ENCODE measurements at regions not wholly inside any gene's neighbourhood (a gene's known extent, or its start where the extent isn't known, plus 50 kb on each side); places are given as distances from the start of the nearest gene placed in this dataset.

DNA sequence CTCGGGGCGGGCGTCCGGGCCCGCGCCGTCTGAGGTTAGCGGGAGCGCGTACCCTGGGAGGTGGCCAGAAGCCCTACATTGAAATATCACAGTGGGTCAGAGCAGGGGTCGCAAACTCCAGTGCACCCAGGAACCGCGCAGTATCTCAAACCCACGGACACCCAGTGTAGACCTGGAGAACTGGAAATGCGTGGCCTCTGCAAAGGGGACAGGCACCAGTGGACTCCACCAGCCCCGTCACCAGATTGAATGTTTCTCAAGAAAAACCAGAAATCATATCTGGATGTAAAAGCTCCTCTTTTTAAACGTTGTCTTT, 117.6 kb upstream of the SMIM23 start:
- Mint-ChIP-seq H3K36me3 (no peaks in the 10 kb centered on the region), H3K27me3 (ENCODE audit: low read depth) (no peaks in the 10 kb centered on the region), H3K4me3 (no peak overlapping the region), H3K9me3 (no peaks in the 10 kb centered on the region), H3K27ac (no peak overlapping the region), H3K4me1 (peaks cover 18% of the 10 kb centered on the region)
- ATAC-seq (no peak), DNase-seq (ENCODE audit: low spot score) (no peak)
- ChIA-PET CTCF (interaction anchor here (0.9 to 3.5 kb wide), 4 partner anchors 13 to 249 kb away, joined by 3 to 10 read pairs (median 6); partner anchors contain the start of gene FGF18), POLR2A (no interaction called here)
- TF ChIP-seq ELF4 (CRISPR knock-in tag; IDR thresholded peaks at IDR 0.05; ENCODE audit: low read depth) (no peak), IRF2 (CRISPR knock-in tag; IDR thresholded peaks at IDR 0.05; ENCODE audit: borderline replicate concordance, low read depth) (no peak), NR3C1 (CRISPR knock-in tag; conservative IDR thresholded peaks at IDR 0.05; ENCODE audit: low read depth) (no peak)
- TF ChIP-seq, protein P1, sequence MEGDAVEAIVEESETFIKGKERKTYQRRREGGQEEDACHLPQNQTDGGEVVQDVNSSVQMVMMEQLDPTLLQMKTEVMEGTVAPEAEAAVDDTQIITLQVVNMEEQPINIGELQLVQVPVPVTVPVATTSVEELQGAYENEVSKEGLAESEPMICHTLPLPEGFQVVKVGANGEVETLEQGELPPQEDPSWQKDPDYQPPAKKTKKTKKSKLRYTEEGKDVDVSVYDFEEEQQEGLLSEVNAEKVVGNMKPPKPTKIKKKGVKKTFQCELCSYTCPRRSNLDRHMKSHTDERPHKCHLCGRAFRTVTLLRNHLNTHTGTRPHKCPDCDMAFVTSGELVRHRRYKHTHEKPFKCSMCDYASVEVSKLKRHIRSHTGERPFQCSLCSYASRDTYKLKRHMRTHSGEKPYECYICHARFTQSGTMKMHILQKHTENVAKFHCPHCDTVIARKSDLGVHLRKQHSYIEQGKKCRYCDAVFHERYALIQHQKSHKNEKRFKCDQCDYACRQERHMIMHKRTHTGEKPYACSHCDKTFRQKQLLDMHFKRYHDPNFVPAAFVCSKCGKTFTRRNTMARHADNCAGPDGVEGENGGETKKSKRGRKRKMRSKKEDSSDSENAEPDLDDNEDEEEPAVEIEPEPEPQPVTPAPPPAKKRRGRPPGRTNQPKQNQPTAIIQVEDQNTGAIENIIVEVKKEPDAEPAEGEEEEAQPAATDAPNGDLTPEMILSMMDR (IDR thresholded peaks at IDR 0.05): no peak
- TF ChIP-seq, protein P2, sequence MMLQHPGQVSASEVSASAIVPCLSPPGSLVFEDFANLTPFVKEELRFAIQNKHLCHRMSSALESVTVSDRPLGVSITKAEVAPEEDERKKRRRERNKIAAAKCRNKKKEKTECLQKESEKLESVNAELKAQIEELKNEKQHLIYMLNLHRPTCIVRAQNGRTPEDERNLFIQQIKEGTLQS (CRISPR knock-in tag; conservative IDR thresholded peaks at IDR 0.05): no peak
- TF ChIP-seq, protein P3, sequence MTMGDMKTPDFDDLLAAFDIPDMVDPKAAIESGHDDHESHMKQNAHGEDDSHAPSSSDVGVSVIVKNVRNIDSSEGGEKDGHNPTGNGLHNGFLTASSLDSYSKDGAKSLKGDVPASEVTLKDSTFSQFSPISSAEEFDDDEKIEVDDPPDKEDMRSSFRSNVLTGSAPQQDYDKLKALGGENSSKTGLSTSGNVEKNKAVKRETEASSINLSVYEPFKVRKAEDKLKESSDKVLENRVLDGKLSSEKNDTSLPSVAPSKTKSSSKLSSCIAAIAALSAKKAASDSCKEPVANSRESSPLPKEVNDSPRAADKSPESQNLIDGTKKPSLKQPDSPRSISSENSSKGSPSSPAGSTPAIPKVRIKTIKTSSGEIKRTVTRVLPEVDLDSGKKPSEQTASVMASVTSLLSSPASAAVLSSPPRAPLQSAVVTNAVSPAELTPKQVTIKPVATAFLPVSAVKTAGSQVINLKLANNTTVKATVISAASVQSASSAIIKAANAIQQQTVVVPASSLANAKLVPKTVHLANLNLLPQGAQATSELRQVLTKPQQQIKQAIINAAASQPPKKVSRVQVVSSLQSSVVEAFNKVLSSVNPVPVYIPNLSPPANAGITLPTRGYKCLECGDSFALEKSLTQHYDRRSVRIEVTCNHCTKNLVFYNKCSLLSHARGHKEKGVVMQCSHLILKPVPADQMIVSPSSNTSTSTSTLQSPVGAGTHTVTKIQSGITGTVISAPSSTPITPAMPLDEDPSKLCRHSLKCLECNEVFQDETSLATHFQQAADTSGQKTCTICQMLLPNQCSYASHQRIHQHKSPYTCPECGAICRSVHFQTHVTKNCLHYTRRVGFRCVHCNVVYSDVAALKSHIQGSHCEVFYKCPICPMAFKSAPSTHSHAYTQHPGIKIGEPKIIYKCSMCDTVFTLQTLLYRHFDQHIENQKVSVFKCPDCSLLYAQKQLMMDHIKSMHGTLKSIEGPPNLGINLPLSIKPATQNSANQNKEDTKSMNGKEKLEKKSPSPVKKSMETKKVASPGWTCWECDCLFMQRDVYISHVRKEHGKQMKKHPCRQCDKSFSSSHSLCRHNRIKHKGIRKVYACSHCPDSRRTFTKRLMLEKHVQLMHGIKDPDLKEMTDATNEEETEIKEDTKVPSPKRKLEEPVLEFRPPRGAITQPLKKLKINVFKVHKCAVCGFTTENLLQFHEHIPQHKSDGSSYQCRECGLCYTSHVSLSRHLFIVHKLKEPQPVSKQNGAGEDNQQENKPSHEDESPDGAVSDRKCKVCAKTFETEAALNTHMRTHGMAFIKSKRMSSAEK (CRISPR knock-in tag; IDR thresholded peaks at IDR 0.05; ENCODE audit: borderline replicate concordance): no peak
- TF ChIP-seq, protein P4, sequence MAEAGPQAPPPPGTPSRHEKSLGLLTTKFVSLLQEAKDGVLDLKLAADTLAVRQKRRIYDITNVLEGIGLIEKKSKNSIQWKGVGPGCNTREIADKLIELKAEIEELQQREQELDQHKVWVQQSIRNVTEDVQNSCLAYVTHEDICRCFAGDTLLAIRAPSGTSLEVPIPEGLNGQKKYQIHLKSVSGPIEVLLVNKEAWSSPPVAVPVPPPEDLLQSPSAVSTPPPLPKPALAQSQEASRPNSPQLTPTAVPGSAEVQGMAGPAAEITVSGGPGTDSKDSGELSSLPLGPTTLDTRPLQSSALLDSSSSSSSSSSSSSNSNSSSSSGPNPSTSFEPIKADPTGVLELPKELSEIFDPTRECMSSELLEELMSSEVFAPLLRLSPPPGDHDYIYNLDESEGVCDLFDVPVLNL (CRISPR knock-in tag; IDR thresholded peaks at IDR 0.05; ENCODE audit: borderline replicate concordance, low read depth): no peak

DNA sequence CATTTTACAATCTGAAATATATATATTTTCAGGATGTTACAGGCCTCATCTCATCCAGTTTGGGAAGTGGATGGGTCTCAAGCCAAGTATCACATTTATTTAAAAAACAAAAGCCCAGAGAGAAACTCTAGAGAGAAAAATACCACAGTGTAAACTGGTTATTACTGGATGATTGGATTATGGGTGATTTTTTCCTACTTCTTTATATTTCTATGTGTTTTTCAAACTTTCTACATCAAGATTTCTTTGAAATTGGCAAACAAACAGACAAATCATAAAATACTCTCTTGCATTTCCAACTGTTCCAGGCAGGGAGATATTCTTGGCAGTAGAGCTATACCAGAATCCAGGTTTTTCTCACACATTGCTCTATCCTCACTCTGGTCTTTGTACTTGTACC, 116.0 kb upstream of the SMIM23 start:
- Mint-ChIP-seq H3K27me3 (ENCODE audit: low read depth) (no peaks in the 10 kb centered on the region), H3K9me3 (peaks cover 9% of the 10 kb centered on the region), H3K36me3 (peaks cover 6% of the 10 kb centered on the region; the same call in 1 of the 2 replicates), H3K27ac (no peak overlapping the region), H3K4me3 (no peak overlapping the region), H3K4me1 (peaks cover 18% of the 10 kb centered on the region)
- ChIA-PET POLR2A (no interaction called here), CTCF (interaction anchor here (3.5 kb wide), 1 partner anchor 11 kb away, joined by 10 read pairs; no protein-coding TSS in a partner anchor)
- no peak for DNase-seq (ENCODE audit: low spot score)
- no peak for ATAC-seq
- TF ChIP-seq ZNF263 (CRISPR knock-in tag; IDR thresholded peaks at IDR 0.05; ENCODE audit: low read depth): no peak
- TF ChIP-seq TEAD1 (CRISPR knock-in tag; IDR thresholded peaks at IDR 0.05): no peak
- TF ChIP-seq MXD4 (CRISPR knock-in tag; IDR thresholded peaks at IDR 0.05; ENCODE audit: borderline replicate concordance): no peak
- TF ChIP-seq, protein P5, sequence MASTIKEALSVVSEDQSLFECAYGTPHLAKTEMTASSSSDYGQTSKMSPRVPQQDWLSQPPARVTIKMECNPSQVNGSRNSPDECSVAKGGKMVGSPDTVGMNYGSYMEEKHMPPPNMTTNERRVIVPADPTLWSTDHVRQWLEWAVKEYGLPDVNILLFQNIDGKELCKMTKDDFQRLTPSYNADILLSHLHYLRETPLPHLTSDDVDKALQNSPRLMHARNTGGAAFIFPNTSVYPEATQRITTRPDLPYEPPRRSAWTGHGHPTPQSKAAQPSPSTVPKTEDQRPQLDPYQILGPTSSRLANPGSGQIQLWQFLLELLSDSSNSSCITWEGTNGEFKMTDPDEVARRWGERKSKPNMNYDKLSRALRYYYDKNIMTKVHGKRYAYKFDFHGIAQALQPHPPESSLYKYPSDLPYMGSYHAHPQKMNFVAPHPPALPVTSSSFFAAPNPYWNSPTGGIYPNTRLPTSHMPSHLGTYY (CRISPR knock-in tag; IDR thresholded peaks at IDR 0.05): no peak
- no peak for TF ChIP-seq ELF4 (CRISPR knock-in tag; IDR thresholded peaks at IDR 0.05; ENCODE audit: low read depth)
- TF ChIP-seq TEAD4 (CRISPR knock-in tag; IDR thresholded peaks at IDR 0.05): no peak
- TF ChIP-seq ZNF396 (CRISPR knock-in tag; IDR thresholded peaks at IDR 0.05; ENCODE audit: borderline replicate concordance): no peak
- TF ChIP-seq, protein P6, sequence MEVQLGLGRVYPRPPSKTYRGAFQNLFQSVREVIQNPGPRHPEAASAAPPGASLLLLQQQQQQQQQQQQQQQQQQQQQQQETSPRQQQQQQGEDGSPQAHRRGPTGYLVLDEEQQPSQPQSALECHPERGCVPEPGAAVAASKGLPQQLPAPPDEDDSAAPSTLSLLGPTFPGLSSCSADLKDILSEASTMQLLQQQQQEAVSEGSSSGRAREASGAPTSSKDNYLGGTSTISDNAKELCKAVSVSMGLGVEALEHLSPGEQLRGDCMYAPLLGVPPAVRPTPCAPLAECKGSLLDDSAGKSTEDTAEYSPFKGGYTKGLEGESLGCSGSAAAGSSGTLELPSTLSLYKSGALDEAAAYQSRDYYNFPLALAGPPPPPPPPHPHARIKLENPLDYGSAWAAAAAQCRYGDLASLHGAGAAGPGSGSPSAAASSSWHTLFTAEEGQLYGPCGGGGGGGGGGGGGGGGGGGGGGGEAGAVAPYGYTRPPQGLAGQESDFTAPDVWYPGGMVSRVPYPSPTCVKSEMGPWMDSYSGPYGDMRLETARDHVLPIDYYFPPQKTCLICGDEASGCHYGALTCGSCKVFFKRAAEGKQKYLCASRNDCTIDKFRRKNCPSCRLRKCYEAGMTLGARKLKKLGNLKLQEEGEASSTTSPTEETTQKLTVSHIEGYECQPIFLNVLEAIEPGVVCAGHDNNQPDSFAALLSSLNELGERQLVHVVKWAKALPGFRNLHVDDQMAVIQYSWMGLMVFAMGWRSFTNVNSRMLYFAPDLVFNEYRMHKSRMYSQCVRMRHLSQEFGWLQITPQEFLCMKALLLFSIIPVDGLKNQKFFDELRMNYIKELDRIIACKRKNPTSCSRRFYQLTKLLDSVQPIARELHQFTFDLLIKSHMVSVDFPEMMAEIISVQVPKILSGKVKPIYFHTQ (CRISPR knock-in tag; IDR thresholded peaks at IDR 0.05): no peak
- TF ChIP-seq, protein P7, sequence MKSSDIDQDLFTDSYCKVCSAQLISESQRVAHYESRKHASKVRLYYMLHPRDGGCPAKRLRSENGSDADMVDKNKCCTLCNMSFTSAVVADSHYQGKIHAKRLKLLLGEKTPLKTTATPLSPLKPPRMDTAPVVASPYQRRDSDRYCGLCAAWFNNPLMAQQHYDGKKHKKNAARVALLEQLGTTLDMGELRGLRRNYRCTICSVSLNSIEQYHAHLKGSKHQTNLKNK (CRISPR knock-in tag; IDR thresholded peaks at IDR 0.05): no peak
- TF ChIP-seq ESRRA (CRISPR knock-in tag; IDR thresholded peaks at IDR 0.05; ENCODE audit: borderline replicate concordance): no peak
- no peak for TF ChIP-seq GRHL2 (CRISPR knock-in tag; IDR thresholded peaks at IDR 0.05; ENCODE audit: insufficient replicate concordance, severe bottlenecking)

Measured in WTC11 (cell line).